ENCODE measurements at regions not wholly inside any gene's neighbourhood (a gene's known extent, or its start where the extent isn't known, plus 50 kb on each side); places are given as distances from the start of the nearest gene placed in this dataset.

- no peaks in the 10 kb centered on the region for H3K36me3 ChIP-seq (ENCODE audit: control insufficient read depth, low read length)
- H3K4me3 ChIP-seq (ENCODE audit: low read length), result no peak overlapping the region
- no peaks in the 10 kb centered on the region for H4K20me1 ChIP-seq (ENCODE audit: control insufficient read depth, insufficient read depth, low read depth, low read length)
- H3K27ac ChIP-seq (ENCODE audit: low read depth, low read length), result no peak overlapping the region
- H3K4me1 ChIP-seq (ENCODE audit: control insufficient read depth, low read length), result no peaks in the 10 kb centered on the region
- H3K4me2 ChIP-seq (ENCODE audit: low read length), result no peak overlapping the region
- H3K27me3 ChIP-seq (ENCODE audit: control insufficient read depth, low read length), result no peaks in the 10 kb centered on the region
- H3K9me2 ChIP-seq (replicated peaks; ENCODE audit: control insufficient read depth, low read length), result no peaks in the 10 kb centered on the region
- no peaks in the 10 kb centered on the region for H3K9me3 ChIP-seq (ENCODE audit: control insufficient read depth, insufficient read depth, low read length)
- H3K79me2 ChIP-seq (ENCODE audit: control insufficient read depth, low read length), result no peaks in the 10 kb centered on the region
- H3F3A ChIP-seq (ENCODE audit: control insufficient read depth, insufficient read depth), result no peaks in the 10 kb centered on the region
- TF ChIP-seq CTCF (IDR thresholded peaks at IDR 0.05; ENCODE audit: low read depth, low read length, poor library complexity, severe bottlenecking) (no peak), EZH2phosphoT487 (IDR thresholded peaks at IDR 0.05; ENCODE audit: borderline replicate concordance, low read length) (no peak)
These were observed 311.2 kb downstream of the SLITRK5 start for GRCh38 chr13:87982400-87982799.

GRCh38 chr13:87986639-87987250 lies 315.6 kb downstream of the SLITRK5 start:
- no peaks in the 10 kb centered on the region for H3K27me3 ChIP-seq (ENCODE audit: control insufficient read depth, low read length)
- no peaks in the 10 kb centered on the region for H3K9me3 ChIP-seq (ENCODE audit: control insufficient read depth, insufficient read depth, low read length)
- no peak overlapping the region for H3K4me3 ChIP-seq (ENCODE audit: low read length)
- no peak overlapping the region for H3K27ac ChIP-seq (ENCODE audit: low read depth, low read length)
- no peak overlapping the region for H3K4me2 ChIP-seq (ENCODE audit: low read length)
- H3K9me2 ChIP-seq (replicated peaks; ENCODE audit: control insufficient read depth, low read length), result no peaks in the 10 kb centered on the region
- TF ChIP-seq CTCF (IDR thresholded peaks at IDR 0.05; ENCODE audit: low read depth, low read length, poor library complexity, severe bottlenecking), result no peak
- TF ChIP-seq EZH2phosphoT487 (IDR thresholded peaks at IDR 0.05; ENCODE audit: borderline replicate concordance, low read length), result no peak
- H3K36me3 ChIP-seq (ENCODE audit: control insufficient read depth, low read length), result no peaks in the 10 kb centered on the region
- no peaks in the 10 kb centered on the region for H3K4me1 ChIP-seq (ENCODE audit: control insufficient read depth, low read length)
- no peaks in the 10 kb centered on the region for H3K79me2 ChIP-seq (ENCODE audit: control insufficient read depth, low read length)
- H3F3A ChIP-seq (ENCODE audit: control insufficient read depth, insufficient read depth), result no peaks in the 10 kb centered on the region
- no peaks in the 10 kb centered on the region for H4K20me1 ChIP-seq (ENCODE audit: control insufficient read depth, insufficient read depth, low read depth, low read length)

GRCh38 chr13:87998081-87998480 lies 326.9 kb downstream of the SLITRK5 start:
- Histone ChIP-seq H4K20me1 (ENCODE audit: control insufficient read depth, insufficient read depth, low read depth, low read length) (no peaks in the 10 kb centered on the region), H3K9me2 (replicated peaks; ENCODE audit: control insufficient read depth, low read length) (no peaks in the 10 kb centered on the region), H3F3A (ENCODE audit: control insufficient read depth, insufficient read depth) (no peaks in the 10 kb centered on the region), H3K4me3 (ENCODE audit: low read length) (no peak overlapping the region), H3K79me2 (ENCODE audit: control insufficient read depth, low read length) (no peaks in the 10 kb centered on the region), H3K4me1 (ENCODE audit: control insufficient read depth, low read length) (no peaks in the 10 kb centered on the region), H3K27ac (ENCODE audit: low read depth, low read length) (no peak overlapping the region), H3K4me2 (ENCODE audit: low read length) (no peak overlapping the region), H3K27me3 (ENCODE audit: control insufficient read depth, low read length) (no peaks in the 10 kb centered on the region), H3K36me3 (ENCODE audit: control insufficient read depth, low read length) (no peaks in the 10 kb centered on the region), H3K9me3 (ENCODE audit: control insufficient read depth, insufficient read depth, low read length) (no peaks in the 10 kb centered on the region; the same call in 1 of the 2 replicates)
- TF ChIP-seq CTCF (IDR thresholded peaks at IDR 0.05; ENCODE audit: low read depth, low read length, poor library complexity, severe bottlenecking), result no peak
- TF ChIP-seq EZH2phosphoT487 (IDR thresholded peaks at IDR 0.05; ENCODE audit: borderline replicate concordance, low read length), result no peak
